SKM-1 treated with dmso at 0.1 percent for 144 hours (cell line): ENCODE measurements at regions not wholly inside any gene's neighbourhood (a gene's known extent, or its start where the extent isn't known, plus 50 kb on each side); places are given as distances from the start of the nearest gene placed in this dataset.

ENCODE experiments used
- DNase-seq: peaks from one replicate; lab custom pipeline; 2025; ENCODE audit not compliant: unreplicated experiment; lab: John Stamatoyannopoulos, UW

DNA sequence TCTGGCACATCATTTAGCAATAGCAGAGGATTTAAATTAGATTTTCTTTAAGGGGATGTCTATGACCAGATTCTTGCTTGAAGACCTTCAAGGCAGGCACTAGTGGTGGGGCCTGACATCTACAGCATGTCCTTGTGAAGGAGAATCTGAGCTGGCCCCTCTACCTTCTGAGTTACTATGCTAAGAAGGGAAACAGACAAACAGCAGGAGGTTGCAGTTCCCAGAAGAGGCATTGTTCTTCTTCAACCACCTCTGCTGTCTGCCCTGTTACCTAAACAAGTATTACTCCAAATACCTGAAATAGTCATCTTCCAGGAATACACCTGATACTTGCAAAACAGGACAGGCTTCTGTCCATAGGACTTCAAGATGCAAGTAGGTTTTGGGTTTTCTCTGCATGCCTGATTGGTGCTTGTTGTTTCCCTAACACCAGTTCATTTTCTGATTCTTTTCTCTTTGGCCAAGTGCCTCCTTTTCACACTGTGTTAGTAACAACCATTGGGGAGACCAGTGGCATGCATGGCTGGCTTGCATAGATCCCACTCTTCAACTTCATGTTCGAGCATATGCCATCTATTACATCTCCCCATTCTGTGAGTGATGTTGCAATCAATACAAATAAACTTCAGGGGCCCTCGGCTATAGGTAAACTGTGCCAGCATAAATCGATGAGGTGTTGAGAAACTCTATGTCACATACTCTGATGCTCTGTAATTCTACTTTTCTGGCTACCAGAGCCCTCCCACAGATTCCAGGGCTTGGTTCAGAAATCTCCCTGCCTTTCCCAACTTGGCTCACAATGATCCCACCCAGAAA, 93.0 kb upstream of the DUSP10 start:
- no peak for DNase-seq

GRCh38 chr1:221832617-221833016, 90.7 kb upstream of the DUSP10 start:
- DNase-seq = no peak

- DNase-seq = no peak
Observed at GRCh38 chr1:221832151-221832550, 90.3 kb upstream of the DUSP10 start.

- DNase-seq = no peak
Observed at GRCh38 chr1:221829327-221830015, 87.6 kb upstream of the DUSP10 start.

- no peak for DNase-seq
Observed at GRCh38 chr1:221827307-221827642, 85.4 kb upstream of the DUSP10 start.

DNA sequence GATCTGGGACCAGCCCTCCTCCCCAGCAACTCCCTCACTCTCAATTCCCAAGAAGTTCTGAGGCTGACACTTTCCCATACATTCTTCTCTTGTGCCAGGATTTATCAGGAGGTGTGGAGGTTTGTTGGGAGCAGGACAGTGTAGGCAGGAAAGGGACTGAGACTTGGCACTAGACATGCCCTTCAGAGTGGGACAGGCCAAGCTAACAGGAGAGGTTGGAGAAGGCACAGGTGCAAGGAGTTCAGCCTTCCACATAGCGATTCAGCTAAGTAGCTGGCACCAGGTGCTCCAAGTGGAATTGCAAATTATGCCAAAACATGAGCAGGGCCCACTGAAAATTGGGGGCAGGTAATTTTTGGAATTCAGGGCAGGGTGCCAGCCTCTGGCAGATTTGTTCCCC, 83.0 kb upstream of the DUSP10 start:
- no peak for DNase-seq

GRCh38 chr1:221824025-221824424, 82.1 kb upstream of the DUSP10 start:
- DNase-seq = no peak

GRCh38 chr1:221823561-221823960, 81.7 kb upstream of the DUSP10 start:
- DNase-seq = no peak

- no peak for DNase-seq
Observed at GRCh38 chr1:221823149-221823548, 81.3 kb upstream of the DUSP10 start.

DNA sequence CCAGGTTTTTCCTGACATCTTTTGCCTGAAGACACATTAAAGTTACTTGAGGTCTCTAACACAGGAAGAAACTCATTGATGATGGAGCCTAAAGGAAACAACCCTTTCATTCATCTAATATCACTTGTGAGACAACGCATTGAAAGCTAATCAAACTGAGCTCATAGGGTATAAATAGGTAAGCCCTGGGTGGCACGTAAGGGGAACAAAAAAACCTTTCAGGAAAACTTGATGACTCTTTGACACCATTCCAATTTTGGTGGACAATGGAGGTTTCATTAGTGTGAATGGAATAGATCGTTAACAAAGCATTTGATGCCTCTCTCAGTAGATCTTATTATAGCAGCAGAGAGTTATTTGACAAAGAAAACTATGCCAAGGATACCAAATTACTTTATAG, 80.7 kb upstream of the DUSP10 start:
- DNase-seq = no peak

DNA sequence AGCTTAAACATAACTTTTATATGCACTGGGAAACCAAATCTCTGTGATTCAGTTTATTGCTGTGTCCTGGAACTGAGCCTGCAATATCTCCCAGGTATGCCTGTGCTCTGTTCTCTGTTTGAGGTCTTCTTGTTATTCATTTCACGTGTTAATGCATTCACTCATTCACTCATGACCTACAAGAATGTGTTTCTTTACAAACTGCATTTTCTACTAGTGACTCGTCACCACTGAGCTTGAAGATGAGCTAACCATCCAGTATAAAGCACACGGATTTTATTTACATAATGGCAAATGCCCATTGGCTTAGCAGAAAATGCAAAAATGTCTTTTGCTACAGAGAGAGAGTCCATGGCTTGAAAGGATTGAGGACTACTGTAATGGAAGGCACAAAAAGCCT, 75.0 kb upstream of the DUSP10 start:
- no peak for DNase-seq

DNA sequence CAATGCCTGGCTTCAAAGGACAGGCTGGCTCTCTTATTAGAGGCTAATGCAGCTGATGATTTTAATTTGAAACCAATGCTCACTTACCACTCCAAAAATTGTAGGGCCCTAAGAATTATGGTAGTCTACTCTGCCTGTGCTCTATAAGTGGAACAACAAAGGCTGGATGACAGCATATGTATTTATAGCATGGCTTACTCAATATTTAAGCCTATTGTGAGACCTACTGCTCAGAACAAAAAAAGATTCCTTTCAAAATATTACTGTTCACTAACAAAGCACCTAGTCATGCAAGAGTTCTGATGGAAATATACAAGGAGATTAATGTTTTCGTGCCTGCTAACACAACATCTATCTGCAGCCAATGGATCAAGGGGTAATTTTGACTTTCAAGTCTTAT, 73.8 kb upstream of the DUSP10 start:
- DNase-seq = no peak

GRCh38 chr1:221813887-221814286, 72.0 kb upstream of the DUSP10 start:
- no peak for DNase-seq

DNA sequence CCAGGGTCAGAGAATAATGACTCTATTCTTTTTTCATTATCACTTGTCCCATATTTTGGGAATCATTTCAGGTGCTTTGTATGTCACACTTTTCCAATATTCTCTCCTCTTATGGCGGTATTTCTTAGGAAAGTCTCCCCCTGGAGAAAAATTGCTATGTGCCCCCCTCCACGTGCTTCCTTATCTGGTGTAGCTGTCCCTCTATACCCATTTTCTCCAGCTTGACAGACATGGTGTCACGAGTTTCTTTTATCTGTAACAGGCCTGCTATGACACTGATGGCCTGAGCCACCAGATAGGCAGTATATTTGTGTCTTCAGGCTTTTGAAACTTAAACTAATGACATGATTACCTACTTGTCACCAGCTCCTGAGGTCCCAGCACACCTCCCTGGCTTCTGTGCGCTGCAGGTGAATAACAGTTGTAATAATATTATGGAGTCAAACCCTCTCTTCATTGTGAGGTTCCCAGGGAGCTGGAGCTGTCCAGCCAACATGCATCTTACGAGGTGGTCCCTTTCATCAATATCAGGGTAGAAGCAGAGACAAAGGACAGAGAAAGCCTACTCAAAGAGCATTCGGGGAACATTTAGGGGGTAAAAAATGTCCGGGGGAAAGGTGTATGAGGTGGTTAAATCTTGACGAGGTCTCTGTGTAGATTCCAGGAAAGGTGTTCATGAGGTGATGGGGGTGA, 71.2 kb upstream of the DUSP10 start:
- no peak for DNase-seq

GRCh38 chr1:221812088-221812752, 70.3 kb upstream of the DUSP10 start:
- DNase-seq = no peak

- no peak for DNase-seq
Observed at GRCh38 chr1:221810406-221810805, 68.5 kb upstream of the DUSP10 start.

GRCh38 chr1:221809091-221810029, 67.5 kb upstream of the DUSP10 start:
- DNase-seq = peak; percentile 51

DNA sequence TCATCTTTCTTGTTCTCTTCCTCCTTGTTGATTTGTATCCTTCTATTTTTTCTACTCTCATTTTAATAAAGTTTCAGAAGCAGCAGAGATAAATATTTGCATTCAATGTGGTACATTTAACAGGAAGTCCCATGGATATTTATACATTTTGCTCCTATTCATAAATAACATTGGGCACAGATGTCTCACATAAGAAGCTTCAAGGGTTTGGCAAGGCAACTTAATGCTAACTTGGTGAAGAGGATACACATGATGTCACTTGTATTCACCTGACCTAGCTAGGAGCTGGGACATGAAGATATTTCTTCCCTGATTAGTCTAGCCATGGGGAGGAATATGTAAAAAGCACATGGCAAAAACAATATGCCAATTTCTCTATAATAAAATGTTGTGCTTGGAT, 65.1 kb upstream of the DUSP10 start:
- DNase-seq = no peak

DNA sequence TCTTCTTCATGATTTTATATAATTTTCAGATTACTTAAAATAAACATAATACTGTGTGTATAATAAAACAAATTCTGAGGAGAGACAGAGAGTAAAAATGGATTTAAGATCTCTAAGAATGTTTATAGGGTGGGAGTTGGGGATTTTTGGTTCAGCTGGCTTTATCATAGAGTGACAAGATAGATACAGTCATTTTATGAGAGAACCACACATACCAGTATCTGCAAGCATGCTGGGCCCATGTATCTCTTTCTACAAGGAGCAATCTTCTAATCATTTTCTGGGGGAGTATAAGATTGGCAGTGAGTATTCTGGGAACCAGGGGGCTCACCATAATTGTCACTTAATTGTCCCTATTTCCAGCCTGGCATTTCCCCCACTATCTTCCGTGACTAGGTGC, 64.3 kb upstream of the DUSP10 start:
- no peak for DNase-seq

DNA sequence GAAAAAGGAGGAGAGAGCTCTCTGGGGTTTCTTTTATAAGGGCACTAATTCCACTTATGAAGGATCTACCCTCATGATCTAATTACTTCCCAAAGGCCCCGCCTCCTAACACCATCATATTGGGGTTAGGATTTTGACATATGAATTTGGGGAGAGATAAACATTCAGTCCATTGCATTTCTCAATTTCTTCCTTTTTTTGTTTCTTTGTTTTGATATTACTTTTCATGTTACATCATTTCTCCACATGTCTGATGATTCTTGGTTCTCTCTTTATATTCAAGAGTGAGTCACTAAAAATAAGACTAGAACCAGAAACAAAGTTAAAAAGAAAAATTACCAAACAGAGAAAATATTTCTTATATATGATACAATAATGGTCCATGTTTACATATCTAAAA, 63.2 kb upstream of the DUSP10 start:
- DNase-seq = no peak

DNA sequence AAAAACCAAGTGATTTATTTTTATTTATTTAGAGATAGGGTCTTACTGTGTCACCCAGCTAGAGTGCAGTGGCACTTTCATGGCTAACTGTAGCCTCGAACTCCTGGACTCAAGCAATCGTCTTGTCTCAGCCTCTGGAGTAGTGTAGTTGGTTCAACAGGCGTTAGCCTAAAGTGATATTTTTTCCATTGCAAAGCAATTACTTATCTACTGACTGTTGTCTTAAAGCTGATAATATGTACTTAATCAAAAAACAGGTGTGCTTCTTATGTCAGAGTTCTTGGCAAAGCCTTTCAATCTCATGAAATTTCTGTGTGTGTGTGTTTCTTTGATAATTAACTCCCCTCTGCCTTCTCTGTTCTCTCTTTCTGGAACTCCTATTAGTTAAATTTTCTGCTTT, 62.4 kb upstream of the DUSP10 start:
- DNase-seq = no peak
